Right lobe of liver (tissue), 6 donors: ENCODE measurements at regions not wholly inside any gene's neighbourhood (a gene's known extent, or its start where the extent isn't known, plus 50 kb on each side); places are given as distances from the start of the nearest gene placed in this dataset.

Source experiments
- ATAC-seq, 4 donors: fragments of 200-7000 bp; cut with Tn5 transposase; one replicate each; pipeline ENCODE4 v1.9.1; 2020; ENCODE audit warnings: mild to moderate bottlenecking in 4 of 4, moderate library complexity in 4 of 4
- DNase-seq, 3 donors: peaks; one replicate each; pipeline ENCODE4 v3.0.0-alpha.2; 2020
- H3K27ac ChIP-seq, 3 donors: fragments of 200-600 bp; one replicate each; pipeline ENCODE4 v1.8.0; 2022
- H3K27me3 ChIP-seq, 2 donors: fragments of 200-600 bp; one replicate each; pipeline ENCODE4 v1.8.0; 2022
- H3K36me3 ChIP-seq, 4 donors: fragments of 200-600 bp; sonication (generic) in 1 of 4; one replicate each; pipeline versions ENCODE4 v1.5.1 to v1.8.0; 2017 to 2022; ENCODE audit warnings: control low read depth in 1 of 4
- H3K4me1 ChIP-seq, 4 donors: fragments of 200-600 bp; sonication (generic) in 1 of 4; one replicate each; pipeline versions ENCODE4 v1.5.1 to v1.8.0; 2017 to 2022; ENCODE audit warnings: control low read depth in 1 of 4
- H3K4me3 ChIP-seq, 3 donors: fragments of 200-600 bp; one replicate each; pipeline ENCODE4 v1.8.0; 2022
- H3K9me3 ChIP-seq, 4 donors: fragments of 200-600 bp; sonication (generic) in 1 of 4; one replicate each; pipeline versions ENCODE4 v1.5.1 to v1.8.0; 2017 to 2022; ENCODE audit warnings: control low read depth in 1 of 4
- POLR2A ChIP-seq: fragments of 450-650 bp; IDR thresholded peaks from one replicate; pipeline ENCODE4 v1.6.1; 2017; ENCODE audit warnings: antibody characterized with exemption, mild to moderate bottlenecking
- WGBS: methylation state at CpG from one replicate; pipeline ENCODE4 v1.1.6; 2018; ENCODE audit warnings: low coverage, low lambda C conversion rate; ENCODE audit not compliant: insufficient coverage; ENCODE audit errors: missing lambda C conversion rate; 5-methylcytosine and 5-hydroxymethylcytosine counted together
- intact Hi-C, 2 donors: fragments of 100-400 bp; cut with DNase I; formaldehyde crosslinking; loops; one replicate each; pipeline versions ENCODE4 v1.11.2 to v1.14.1; 2022
- TF ChIP-seq, protein P1 (sequence below), 4 donors: fragments of 200-600 bp in 3 of 4; fragments of 450-650 bp in 1 of 4; IDR thresholded peaks; one replicate each; pipeline versions ENCODE4 v1.5.1 to v1.8.0; 2016 to 2022; ENCODE audit warnings: antibody characterized with exemption in 4 of 4, mild to moderate bottlenecking in 2 of 4
- donor health status: DM: no; HTN: yes; CAD: no.
- donor health status: DM: no; HTN: no; CAD: no.
- donor health status: DM: no; HTN: no; CAD: no.
- donor health status: DM: no; HTN: yes; CAD: no.
- donor health status: DM: no; HTN: yes; CAD: no.

DNA sequence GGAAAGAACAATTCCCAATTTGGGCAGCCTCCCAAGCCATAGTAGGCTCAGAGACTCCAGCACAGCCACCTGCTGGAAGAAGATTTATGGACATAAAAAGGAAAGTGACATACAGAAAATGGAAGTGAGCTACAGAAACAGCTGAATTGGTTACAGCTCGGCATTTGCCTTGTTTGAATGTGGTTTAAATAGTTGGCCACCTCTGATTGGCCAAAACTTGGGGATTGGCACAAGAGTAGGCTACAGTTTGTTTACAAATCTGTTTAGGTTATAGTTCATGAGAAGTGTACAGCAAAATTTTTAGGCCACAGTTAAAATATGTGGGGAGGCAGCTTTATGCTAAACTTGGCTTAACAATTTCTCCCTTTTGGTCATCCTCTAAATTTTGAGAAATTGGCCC is 150.4 kb downstream of the MAGEC1 start:
- Histone ChIP-seq H3K9me3 (no peaks in the 10 kb centered on the region), H3K4me3 (no peak overlapping the region), H3K36me3 (no peaks in the 10 kb centered on the region), H3K27me3 (no peaks in the 10 kb centered on the region), H3K4me1 (no peaks in the 10 kb centered on the region), H3K27ac (no peak overlapping the region)
- intact Hi-C loops: no loop called here
- TF ChIP-seq, protein P1, sequence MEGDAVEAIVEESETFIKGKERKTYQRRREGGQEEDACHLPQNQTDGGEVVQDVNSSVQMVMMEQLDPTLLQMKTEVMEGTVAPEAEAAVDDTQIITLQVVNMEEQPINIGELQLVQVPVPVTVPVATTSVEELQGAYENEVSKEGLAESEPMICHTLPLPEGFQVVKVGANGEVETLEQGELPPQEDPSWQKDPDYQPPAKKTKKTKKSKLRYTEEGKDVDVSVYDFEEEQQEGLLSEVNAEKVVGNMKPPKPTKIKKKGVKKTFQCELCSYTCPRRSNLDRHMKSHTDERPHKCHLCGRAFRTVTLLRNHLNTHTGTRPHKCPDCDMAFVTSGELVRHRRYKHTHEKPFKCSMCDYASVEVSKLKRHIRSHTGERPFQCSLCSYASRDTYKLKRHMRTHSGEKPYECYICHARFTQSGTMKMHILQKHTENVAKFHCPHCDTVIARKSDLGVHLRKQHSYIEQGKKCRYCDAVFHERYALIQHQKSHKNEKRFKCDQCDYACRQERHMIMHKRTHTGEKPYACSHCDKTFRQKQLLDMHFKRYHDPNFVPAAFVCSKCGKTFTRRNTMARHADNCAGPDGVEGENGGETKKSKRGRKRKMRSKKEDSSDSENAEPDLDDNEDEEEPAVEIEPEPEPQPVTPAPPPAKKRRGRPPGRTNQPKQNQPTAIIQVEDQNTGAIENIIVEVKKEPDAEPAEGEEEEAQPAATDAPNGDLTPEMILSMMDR (IDR thresholded peaks at IDR 0.05): no peak
- no peak for TF ChIP-seq POLR2A
- DNase-seq: no peak
- 41% methylated on average over 1 of the region's 1 CpG for WGBS
- ATAC-seq: no peak

DNA sequence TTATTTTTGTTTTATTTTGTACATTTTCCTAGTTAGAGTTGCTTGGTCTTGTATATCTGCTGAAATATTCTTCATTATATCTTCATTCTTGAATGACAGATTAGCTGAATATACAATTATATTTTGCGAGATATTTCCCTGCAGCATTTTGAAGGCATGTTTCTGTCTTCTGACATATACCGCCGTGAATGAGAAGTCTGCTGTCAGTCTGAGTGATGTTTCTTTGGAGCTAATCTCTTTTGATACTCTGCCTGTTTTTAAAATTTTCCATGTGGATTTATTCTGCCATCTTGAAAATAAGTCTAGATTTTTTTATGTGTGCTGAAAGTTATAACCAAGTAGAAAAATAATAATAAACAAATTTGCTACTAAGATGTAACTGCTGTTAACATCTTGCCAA is 148.5 kb downstream of the MAGEC1 start:
- no peak overlapping the region for H3K4me3 ChIP-seq
- no peak for ATAC-seq
- no peaks in the 10 kb centered on the region for H3K36me3 ChIP-seq
- no peaks in the 10 kb centered on the region for H3K4me1 ChIP-seq
- no peak overlapping the region for H3K27ac ChIP-seq
- 74% methylated on average over 3 of the region's 3 CpGs for WGBS
- H3K27me3 ChIP-seq: no peaks in the 10 kb centered on the region
- no peak for DNase-seq
- no peaks in the 10 kb centered on the region for H3K9me3 ChIP-seq
- TF ChIP-seq, protein P1 (IDR thresholded peaks at IDR 0.05): no peak
- intact Hi-C loops: no loop called here

DNA sequence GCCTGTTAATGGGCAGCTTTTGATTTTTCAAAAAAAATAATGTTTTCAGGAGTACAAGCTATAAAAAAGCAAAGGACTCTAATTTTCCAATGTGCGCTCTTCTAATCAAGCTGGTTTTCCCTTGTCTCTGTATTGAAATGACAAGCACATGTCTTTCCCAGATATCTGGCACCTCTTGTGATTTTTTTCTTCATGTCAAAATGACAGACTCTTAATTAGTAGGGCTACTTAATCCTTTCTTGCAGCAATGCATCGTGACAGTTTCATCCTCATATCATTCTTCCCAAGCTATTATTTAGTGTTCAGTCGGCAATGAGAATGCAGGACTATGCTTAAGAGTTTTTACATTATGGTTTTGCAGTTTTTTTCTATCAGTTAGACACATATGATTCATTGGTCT is 139.5 kb downstream of the MAGEC1 start:
- intact Hi-C loops: no loop called here

DNA sequence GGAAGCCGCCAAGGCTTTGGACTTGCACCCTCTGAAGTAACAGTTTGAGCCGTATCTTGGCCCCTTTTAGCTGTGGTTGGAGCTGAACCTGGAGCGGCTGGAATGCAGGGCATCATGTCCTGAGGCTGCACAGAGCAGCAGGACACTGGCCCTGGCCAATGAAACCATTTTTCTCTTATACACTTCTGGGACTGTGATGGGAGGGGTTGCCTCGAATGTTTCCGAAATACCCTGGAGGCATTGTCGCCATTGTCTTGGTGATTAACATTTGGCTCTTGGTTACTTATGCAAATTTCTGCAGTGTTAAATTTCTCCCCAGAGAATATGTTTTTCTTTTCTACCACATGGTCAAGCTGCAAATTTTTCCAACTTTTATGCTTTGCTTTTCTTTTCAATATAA is 137.2 kb downstream of the MAGEC1 start:
- no peaks in the 10 kb centered on the region for H3K9me3 ChIP-seq
- intact Hi-C loops: no loop called here
- no peaks in the 10 kb centered on the region for H3K4me1 ChIP-seq
- 55% methylated on average over 2 of the region's 6 CpGs for WGBS
- no peaks in the 10 kb centered on the region for H3K27me3 ChIP-seq
- ATAC-seq: no peak
- H3K4me3 ChIP-seq: no peak overlapping the region
- TF ChIP-seq, protein P1 (IDR thresholded peaks at IDR 0.05): no peak
- no peak for TF ChIP-seq POLR2A
- H3K27ac ChIP-seq: no peak overlapping the region
- no peaks in the 10 kb centered on the region for H3K36me3 ChIP-seq
- DNase-seq: no peak

More for the DNA sequence above, 139.5 kb downstream of the MAGEC1 start:
- H3K27me3 ChIP-seq: no peaks in the 10 kb centered on the region
- ATAC-seq (no peak), DNase-seq (no peak)
- 57% methylated on average over 3 of the region's 3 CpGs for WGBS
- no peaks in the 10 kb centered on the region for H3K36me3 ChIP-seq
- no peak for TF ChIP-seq POLR2A
- TF ChIP-seq, protein P1 (IDR thresholded peaks at IDR 0.05): no peak
- no peak overlapping the region for H3K4me3 ChIP-seq
- H3K27ac ChIP-seq: no peak overlapping the region
- H3K4me1 ChIP-seq: no peaks in the 10 kb centered on the region
- no peaks in the 10 kb centered on the region for H3K9me3 ChIP-seq

DNA sequence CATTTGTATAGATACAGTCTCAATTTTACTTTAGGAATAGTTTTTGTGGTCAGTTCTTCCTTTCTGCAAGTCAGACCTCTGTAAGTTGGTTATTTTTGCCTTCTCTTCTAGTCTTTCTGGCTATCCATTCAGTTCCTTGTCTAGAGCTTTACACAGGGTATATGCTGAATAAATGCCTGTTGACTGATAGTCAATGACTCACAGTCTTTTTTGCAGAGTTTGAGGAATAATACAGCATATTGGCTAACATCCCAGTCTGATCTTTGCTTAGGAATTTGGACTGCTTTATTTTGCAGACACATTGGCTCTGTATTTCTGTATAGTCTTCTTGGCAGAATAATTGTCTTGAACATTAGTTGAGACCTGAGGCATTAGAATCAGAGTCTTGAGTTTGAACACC is 132.4 kb downstream of the MAGEC1 start:
- no peak for ATAC-seq

More for the DNA sequence above, 132.4 kb downstream of the MAGEC1 start:
- intact Hi-C loops: no loop called here
- Histone ChIP-seq H3K9me3 (no peaks in the 10 kb centered on the region), H3K36me3 (no peaks in the 10 kb centered on the region), H3K4me3 (no peak overlapping the region), H3K4me1 (no peaks in the 10 kb centered on the region), H3K27me3 (no peaks in the 10 kb centered on the region), H3K27ac (no peak overlapping the region)
- DNase-seq: no peak
- TF ChIP-seq, protein P1 (IDR thresholded peaks at IDR 0.05): no peak
- TF ChIP-seq POLR2A: no peak
